ENCODE measurements at regions not wholly inside any gene's neighbourhood (a gene's known extent, or its start where the extent isn't known, plus 50 kb on each side); places are given as distances from the start of the nearest gene placed in this dataset.
A peak's percentile ranks its signal among the peaks of the same experiment; 100 is the strongest.

GRCh38 chr1:84759756-84760155 is 69.5 kb upstream of the SSX2IP start:
- no peak for DNase-seq (ENCODE audit: low spot score)

GRCh38 chr1:84758968-84759491 is 68.8 kb upstream of the SSX2IP start:
- DNase-seq (ENCODE audit: low spot score), result no peak

- DNase-seq (ENCODE audit: low spot score), result no peak
Measured at GRCh38 chr1:84758476-84758875, 68.2 kb upstream of the SSX2IP start.

- no peak for DNase-seq (ENCODE audit: low spot score)
Measured at GRCh38 chr1:84757301-84757700, 67.0 kb upstream of the SSX2IP start.

- no peak for DNase-seq (ENCODE audit: low spot score)
Measured at GRCh38 chr1:84756455-84757082, 66.3 kb upstream of the SSX2IP start.

- no peak for DNase-seq (ENCODE audit: low spot score)
Measured at GRCh38 chr1:84756001-84756400, 65.7 kb upstream of the SSX2IP start.

GRCh38 chr1:84755216-84755615 is 65.0 kb upstream of the SSX2IP start:
- no peak for DNase-seq (ENCODE audit: low spot score)

GRCh38 chr1:84754386-84754703 is 64.1 kb upstream of the SSX2IP start:
- DNase-seq (ENCODE audit: low spot score), result no peak

GRCh38 chr1:84753516-84754385 is 63.5 kb upstream of the SSX2IP start:
- peak; percentile 83 for DNase-seq (ENCODE audit: low spot score)

GRCh38 chr1:84750110-84750730 is 60.0 kb upstream of the SSX2IP start:
- DNase-seq (ENCODE audit: low spot score), result no peak

GRCh38 chr1:84749427-84749826 is 59.2 kb upstream of the SSX2IP start:
- DNase-seq (ENCODE audit: low spot score), result no peak

GRCh38 chr1:84748364-84748763 is 58.1 kb upstream of the SSX2IP start:
- no peak for DNase-seq (ENCODE audit: low spot score)

- no peak for DNase-seq (ENCODE audit: low spot score)
Measured at GRCh38 chr1:84745857-84746256, 55.6 kb upstream of the SSX2IP start.

- DNase-seq (ENCODE audit: low spot score), result no peak
Measured at GRCh38 chr1:84743896-84744295, 53.6 kb upstream of the SSX2IP start.

- DNase-seq (ENCODE audit: low spot score), result no peak
Measured at GRCh38 chr1:84742653-84743052, 52.4 kb upstream of the SSX2IP start.

- DNase-seq (ENCODE audit: low spot score), result no peak
Measured at GRCh38 chr1:84740050-84740714, 49.9 kb upstream of the SSX2IP start.

Measured in ecto neural progenitor cell (in vitro differentiated cells).